Vagina (tissue), 2 donors: ENCODE measurements at regions not wholly inside any gene's neighbourhood (a gene's known extent, or its start where the extent isn't known, plus 50 kb on each side); places are given as distances from the start of the nearest gene placed in this dataset.

ENCODE experiments used
- DNase-seq, 2 donors: peaks; one replicate each; pipeline ENCODE4 v3.0.0-alpha.2; 2017; ENCODE audit errors: extremely low spot score in 2 of 2
- H3K27ac ChIP-seq: fragments of 200-600 bp; sonication (generic); one replicate; pipeline ENCODE4 v1.5.1; 2019
- H3K27me3 ChIP-seq: fragments of 200-600 bp; sonication (generic); one replicate; pipeline ENCODE4 v1.5.1; 2019
- H3K36me3 ChIP-seq, 2 donors: fragments of 200-600 bp; sonication (generic); one replicate each; pipeline ENCODE4 v1.5.1; 2017 to 2019
- H3K4me1 ChIP-seq: fragments of 200-600 bp; sonication (generic); one replicate; pipeline ENCODE4 v1.5.1; 2019
- H3K4me3 ChIP-seq, 2 donors: fragments of 200-600 bp; sonication (generic); 1 replicate in 1 of 2; 2 replicates in 1 of 2; pipeline ENCODE4 v1.5.1; 2016 to 2019
- H3K9me3 ChIP-seq: fragments of 200-600 bp; sonication (generic); one replicate; pipeline ENCODE4 v1.5.1; 2019
- POLR2A ChIP-seq, 2 donors: fragments of 450-650 bp; IDR thresholded peaks; one replicate each; pipeline ENCODE4 v1.6.1; 2017; ENCODE audit warnings: antibody characterized with exemption in 2 of 2, mild to moderate bottlenecking in 2 of 2, moderate library complexity in 2 of 2
- POLR2AphosphoS5 ChIP-seq, 2 donors: sonication (generic); formaldehyde crosslinking; IDR thresholded peaks; one replicate each; pipeline ENCODE4 v1.9.0; 2017; ENCODE audit warnings: antibody characterized with exemption in 2 of 2, mild to moderate bottlenecking in 2 of 2, low read depth in 1 of 2; ENCODE audit not compliant: insufficient read depth in 1 of 2
- intact Hi-C: fragments of 100-400 bp; cut with DNase I; formaldehyde crosslinking; loops from one replicate; pipeline ENCODE4 v1.15.1; 2023
- TF ChIP-seq, protein P1 (sequence below), 3 experiments: fragments of 450-650 bp in 2 of 3; fragments of 200-600 bp in 1 of 3; sonication (generic) in 1 of 3; IDR thresholded peaks; one replicate each; pipeline ENCODE4 v1.5.1; 2017 to 2019; ENCODE audit warnings: antibody characterized with exemption in 3 of 3, mild to moderate bottlenecking in 2 of 3, moderate library complexity in 2 of 3

- Histone ChIP-seq H3K9me3 (no peaks in the 10 kb centered on the region), H3K27ac (no peak overlapping the region), H3K36me3 (peaks cover 0 to 28% of the 10 kb centered on the region in 2 donors), H3K4me3 (no peak overlapping the region), H3K4me1 (no peaks in the 10 kb centered on the region), H3K27me3 (no peaks in the 10 kb centered on the region)
- intact Hi-C loops, result no loop called here
- TF ChIP-seq, protein P1, sequence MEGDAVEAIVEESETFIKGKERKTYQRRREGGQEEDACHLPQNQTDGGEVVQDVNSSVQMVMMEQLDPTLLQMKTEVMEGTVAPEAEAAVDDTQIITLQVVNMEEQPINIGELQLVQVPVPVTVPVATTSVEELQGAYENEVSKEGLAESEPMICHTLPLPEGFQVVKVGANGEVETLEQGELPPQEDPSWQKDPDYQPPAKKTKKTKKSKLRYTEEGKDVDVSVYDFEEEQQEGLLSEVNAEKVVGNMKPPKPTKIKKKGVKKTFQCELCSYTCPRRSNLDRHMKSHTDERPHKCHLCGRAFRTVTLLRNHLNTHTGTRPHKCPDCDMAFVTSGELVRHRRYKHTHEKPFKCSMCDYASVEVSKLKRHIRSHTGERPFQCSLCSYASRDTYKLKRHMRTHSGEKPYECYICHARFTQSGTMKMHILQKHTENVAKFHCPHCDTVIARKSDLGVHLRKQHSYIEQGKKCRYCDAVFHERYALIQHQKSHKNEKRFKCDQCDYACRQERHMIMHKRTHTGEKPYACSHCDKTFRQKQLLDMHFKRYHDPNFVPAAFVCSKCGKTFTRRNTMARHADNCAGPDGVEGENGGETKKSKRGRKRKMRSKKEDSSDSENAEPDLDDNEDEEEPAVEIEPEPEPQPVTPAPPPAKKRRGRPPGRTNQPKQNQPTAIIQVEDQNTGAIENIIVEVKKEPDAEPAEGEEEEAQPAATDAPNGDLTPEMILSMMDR (IDR thresholded peaks at IDR 0.05), result no peak
- TF ChIP-seq POLR2AphosphoS5 (IDR thresholded peaks at IDR 0.05; ENCODE audit: insufficient read depth in 1 of 2, low read depth in 1 of 2) (no peak), POLR2A (IDR thresholded peaks at IDR 0.05) (no peak)
- no peak for DNase-seq
Measured at GRCh38 chr1:219993554-219994433, 52.5 kb downstream of the EPRS1 start.

- no peak for DNase-seq
- no peaks in the 10 kb centered on the region for H3K4me1 ChIP-seq
- intact Hi-C loops, result no loop called here
- no peaks in the 10 kb centered on the region for H3K9me3 ChIP-seq
- no peak overlapping the region for H3K27ac ChIP-seq
- no peak overlapping the region for H3K4me3 ChIP-seq
- no peaks in the 10 kb centered on the region for H3K27me3 ChIP-seq
- TF ChIP-seq, protein P1 (IDR thresholded peaks at IDR 0.05), result no peak
- no peak for TF ChIP-seq POLR2AphosphoS5 (IDR thresholded peaks at IDR 0.05; ENCODE audit: insufficient read depth in 1 of 2, low read depth in 1 of 2)
- TF ChIP-seq POLR2A (IDR thresholded peaks at IDR 0.05), result no peak
- H3K36me3 ChIP-seq, result peaks cover 0 to 24% of the 10 kb centered on the region in 2 donors
Measured at GRCh38 chr1:219991919-219992318, 54.4 kb downstream of the EPRS1 start.

- Histone ChIP-seq H3K9me3 (no peaks in the 10 kb centered on the region), H3K4me3 (no peak overlapping the region), H3K27me3 (no peaks in the 10 kb centered on the region), H3K4me1 (no peaks in the 10 kb centered on the region), H3K27ac (no peak overlapping the region), H3K36me3 (peaks cover 0 to 23% of the 10 kb centered on the region in 2 donors)
- no peak for DNase-seq
- intact Hi-C loops, result no loop called here
- TF ChIP-seq, protein P1 (IDR thresholded peaks at IDR 0.05), result no peak
- TF ChIP-seq POLR2A (IDR thresholded peaks at IDR 0.05), result no peak
- TF ChIP-seq POLR2AphosphoS5 (IDR thresholded peaks at IDR 0.05; ENCODE audit: insufficient read depth in 1 of 2, low read depth in 1 of 2), result no peak
Measured at GRCh38 chr1:219991511-219991810, 54.8 kb downstream of the EPRS1 start.

- H3K9me3 ChIP-seq, result no peaks in the 10 kb centered on the region
- no peaks in the 10 kb centered on the region for H3K27me3 ChIP-seq
- no peak for DNase-seq
- H3K27ac ChIP-seq, result no peak overlapping the region
- intact Hi-C loops, result no loop called here
- peaks cover 0 to 23% of the 10 kb centered on the region in 2 donors for H3K36me3 ChIP-seq
- TF ChIP-seq POLR2A (IDR thresholded peaks at IDR 0.05), result no peak
- no peak for TF ChIP-seq POLR2AphosphoS5 (IDR thresholded peaks at IDR 0.05; ENCODE audit: insufficient read depth in 1 of 2, low read depth in 1 of 2)
- TF ChIP-seq, protein P1 (IDR thresholded peaks at IDR 0.05), result peak in 1 of 3 experiments; percentile 40
- no peaks in the 10 kb centered on the region for H3K4me1 ChIP-seq
- no peak overlapping the region for H3K4me3 ChIP-seq
Measured at GRCh38 chr1:219990782-219991510, 55.4 kb downstream of the EPRS1 start.

DNA sequence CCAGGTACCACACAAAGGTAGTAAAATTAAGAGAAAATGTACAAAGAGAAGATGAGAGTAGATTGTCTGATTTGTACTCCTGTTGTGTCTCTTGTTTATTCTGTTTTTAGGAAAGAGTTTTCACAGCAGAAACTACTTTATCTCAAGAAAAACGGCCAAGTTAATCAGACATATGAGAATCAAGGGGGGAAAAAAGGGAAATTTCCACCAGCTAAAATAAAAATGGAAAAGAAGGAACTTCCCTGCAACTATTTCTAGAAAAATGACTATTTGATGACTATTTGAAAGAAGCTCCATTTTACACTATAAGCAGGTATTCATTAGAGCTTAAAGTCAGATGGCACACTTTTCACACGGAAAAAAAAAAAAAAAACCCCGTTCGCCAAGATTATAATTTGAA is 56.5 kb downstream of the EPRS1 start:
- no peak for TF ChIP-seq POLR2A (IDR thresholded peaks at IDR 0.05)
- TF ChIP-seq, protein P1 (IDR thresholded peaks at IDR 0.05), result no peak
- no peak for TF ChIP-seq POLR2AphosphoS5 (IDR thresholded peaks at IDR 0.05; ENCODE audit: insufficient read depth in 1 of 2, low read depth in 1 of 2)
- H3K27ac ChIP-seq, result no peak overlapping the region
- H3K4me1 ChIP-seq, result no peaks in the 10 kb centered on the region
- no peaks in the 10 kb centered on the region for H3K9me3 ChIP-seq
- no peak for DNase-seq
- peaks cover 0 to 13% of the 10 kb centered on the region in 2 donors for H3K36me3 ChIP-seq
- no peak overlapping the region for H3K4me3 ChIP-seq
- no peaks in the 10 kb centered on the region for H3K27me3 ChIP-seq
- intact Hi-C loops, result no loop called here
